HUES48 (cell line): ENCODE measurements at regions not wholly inside any gene's neighbourhood (a gene's known extent, or its start where the extent isn't known, plus 50 kb on each side); places are given as distances from the start of the nearest gene placed in this dataset.

ENCODE experiments used
- H3K27ac ChIP-seq: one replicate; pipeline ENCODE4 v1.7.0; 2013; ENCODE audit warnings: low read depth, low read length, inconsistent platforms
- H3K27me3 ChIP-seq: 2 replicates; pipeline ENCODE4 v1.6.1; 2013; ENCODE audit warnings: mild to moderate bottlenecking, low read length; ENCODE audit not compliant: control insufficient read depth, insufficient read depth
- H3K36me3 ChIP-seq: 2 replicates; pipeline ENCODE4 v1.6.1; 2013; ENCODE audit warnings: low read length; ENCODE audit not compliant: control insufficient read depth, insufficient read depth
- H3K4me1 ChIP-seq: 2 replicates; pipeline ENCODE4 v1.6.1; 2013; ENCODE audit warnings: mild to moderate bottlenecking, low read length; ENCODE audit not compliant: control insufficient read depth, insufficient read depth
- H3K4me3 ChIP-seq: 2 replicates; pipeline ENCODE4 v1.5.1; 2013; ENCODE audit warnings: mild to moderate bottlenecking, low read depth, low read length
- H3K9ac ChIP-seq: 2 replicates; pipeline ENCODE4 v1.6.1; 2013; ENCODE audit warnings: mild to moderate bottlenecking, low read depth, low read length, moderate library complexity
- H3K9me3 ChIP-seq: 2 replicates; pipeline ENCODE4 v1.6.1; 2013; ENCODE audit warnings: low read length; ENCODE audit not compliant: control insufficient read depth, insufficient read depth

- Histone ChIP-seq H3K9me3 (no peaks in the 10 kb centered on the region), H3K36me3 (no peaks in the 10 kb centered on the region), H3K4me3 (no peak overlapping the region)
Measured at GRCh38 chr12:42904683-42905418, 315.3 kb upstream of the PRICKLE1 start.

GRCh38 chr12:42903736-42904135 is 314.2 kb upstream of the PRICKLE1 start:
- H3K36me3 ChIP-seq: no peaks in the 10 kb centered on the region
- no peak overlapping the region for H3K27ac ChIP-seq
- no peak overlapping the region for H3K4me3 ChIP-seq
- H3K9me3 ChIP-seq: no peaks in the 10 kb centered on the region
- no peaks in the 10 kb centered on the region for H3K27me3 ChIP-seq
- H3K9ac ChIP-seq: no peak overlapping the region
- peaks cover 10% of the 10 kb centered on the region for H3K4me1 ChIP-seq

More at GRCh38 chr12:42904683-42905418, 315.3 kb upstream of the PRICKLE1 start:
- H3K4me1 ChIP-seq: peaks cover under 1% of the 10 kb centered on the region; the same call in 1 of the 2 replicates
- no peak overlapping the region for H3K9ac ChIP-seq
- no peak overlapping the region for H3K27ac ChIP-seq
- H3K27me3 ChIP-seq: no peaks in the 10 kb centered on the region

GRCh38 chr12:42902001-42902400 is 312.5 kb upstream of the PRICKLE1 start:
- Histone ChIP-seq H3K36me3 (no peaks in the 10 kb centered on the region), H3K27ac (no peak overlapping the region), H3K4me1 (peaks cover 10% of the 10 kb centered on the region), H3K4me3 (no peak overlapping the region), H3K27me3 (no peaks in the 10 kb centered on the region), H3K9ac (no peak overlapping the region), H3K9me3 (no peaks in the 10 kb centered on the region)

- Histone ChIP-seq H3K9me3 (no peaks in the 10 kb centered on the region), H3K4me1 (no peaks in the 10 kb centered on the region), H3K9ac (no peak overlapping the region), H3K27ac (no peak overlapping the region), H3K36me3 (no peaks in the 10 kb centered on the region), H3K4me3 (no peak overlapping the region), H3K27me3 (no peaks in the 10 kb centered on the region)
Measured at GRCh38 chr12:42893803-42894202, 304.3 kb upstream of the PRICKLE1 start.

- Histone ChIP-seq H3K36me3 (no peaks in the 10 kb centered on the region), H3K9ac (no peak overlapping the region), H3K27me3 (no peaks in the 10 kb centered on the region), H3K4me1 (no peaks in the 10 kb centered on the region), H3K27ac (no peak overlapping the region), H3K4me3 (no peak overlapping the region), H3K9me3 (no peaks in the 10 kb centered on the region)
Measured at GRCh38 chr12:42892702-42893551, 303.4 kb upstream of the PRICKLE1 start.

- H3K4me1 ChIP-seq: no peaks in the 10 kb centered on the region
- H3K9me3 ChIP-seq: no peaks in the 10 kb centered on the region
- H3K27me3 ChIP-seq: no peaks in the 10 kb centered on the region
- no peaks in the 10 kb centered on the region for H3K36me3 ChIP-seq
- no peak overlapping the region for H3K4me3 ChIP-seq
- no peak overlapping the region for H3K27ac ChIP-seq
- no peak overlapping the region for H3K9ac ChIP-seq
Measured at GRCh38 chr12:42887657-42888056, 298.1 kb upstream of the PRICKLE1 start.

GRCh38 chr12:42886160-42886559 is 296.6 kb upstream of the PRICKLE1 start:
- Histone ChIP-seq H3K4me3 (no peak overlapping the region), H3K36me3 (no peaks in the 10 kb centered on the region), H3K27ac (no peak overlapping the region), H3K4me1 (no peaks in the 10 kb centered on the region), H3K9me3 (no peaks in the 10 kb centered on the region), H3K27me3 (no peaks in the 10 kb centered on the region), H3K9ac (no peak overlapping the region)

GRCh38 chr12:42885677-42886076 is 296.1 kb upstream of the PRICKLE1 start:
- H3K9ac ChIP-seq: no peak overlapping the region
- H3K9me3 ChIP-seq: no peaks in the 10 kb centered on the region
- H3K4me1 ChIP-seq: no peaks in the 10 kb centered on the region

GRCh38 chr12:42884116-42884515 is 294.6 kb upstream of the PRICKLE1 start:
- no peaks in the 10 kb centered on the region for H3K9me3 ChIP-seq
- H3K27me3 ChIP-seq: no peaks in the 10 kb centered on the region
- H3K27ac ChIP-seq: no peak overlapping the region
- H3K4me1 ChIP-seq: no peaks in the 10 kb centered on the region
- no peaks in the 10 kb centered on the region for H3K36me3 ChIP-seq
- H3K9ac ChIP-seq: no peak overlapping the region
- no peak overlapping the region for H3K4me3 ChIP-seq

More at GRCh38 chr12:42885677-42886076, 296.1 kb upstream of the PRICKLE1 start:
- Histone ChIP-seq H3K4me3 (no peak overlapping the region), H3K27me3 (no peaks in the 10 kb centered on the region), H3K36me3 (no peaks in the 10 kb centered on the region), H3K27ac (no peak overlapping the region)

GRCh38 chr12:42873401-42873800 is 283.9 kb upstream of the PRICKLE1 start:
- no peak overlapping the region for H3K27ac ChIP-seq
- H3K27me3 ChIP-seq: no peaks in the 10 kb centered on the region
- no peak overlapping the region for H3K4me3 ChIP-seq
- H3K9me3 ChIP-seq: no peaks in the 10 kb centered on the region
- H3K9ac ChIP-seq: no peak overlapping the region
- no peaks in the 10 kb centered on the region for H3K36me3 ChIP-seq
- H3K4me1 ChIP-seq: no peaks in the 10 kb centered on the region

GRCh38 chr12:42871816-42872215 is 282.3 kb upstream of the PRICKLE1 start:
- Histone ChIP-seq H3K4me1 (no peaks in the 10 kb centered on the region), H3K9ac (no peak overlapping the region), H3K4me3 (no peak overlapping the region), H3K27ac (no peak overlapping the region), H3K27me3 (no peaks in the 10 kb centered on the region), H3K36me3 (no peaks in the 10 kb centered on the region), H3K9me3 (no peaks in the 10 kb centered on the region)
